ENCODE measurements at regions not wholly inside any gene's neighbourhood (a gene's known extent, or its start where the extent isn't known, plus 50 kb on each side); places are given as distances from the start of the nearest gene placed in this dataset.

DNA sequence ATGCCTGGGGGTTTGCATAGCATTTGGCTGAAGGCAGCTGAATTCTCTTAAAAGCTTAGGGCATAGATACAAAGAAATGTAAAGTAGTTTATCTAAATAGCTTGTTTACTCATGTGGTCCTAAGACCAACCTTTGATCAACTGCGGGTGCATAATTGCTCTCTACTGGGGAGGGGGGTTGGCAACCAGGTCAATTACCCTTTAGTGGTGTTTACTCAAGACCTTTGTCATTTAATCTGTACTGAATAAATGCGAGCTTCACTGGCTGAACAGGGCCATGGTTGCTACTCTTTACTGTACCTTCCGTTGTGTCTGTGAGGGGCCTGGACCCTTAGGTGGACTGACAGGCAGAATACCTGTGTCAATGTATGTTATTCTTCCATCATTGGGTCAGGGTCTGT, 102.7 kb upstream of the FAM9C start:
- Histone ChIP-seq H3K4me1 (ENCODE audit: insufficient read depth, low read length) (no peaks in the 10 kb centered on the region), H3F3A (ENCODE audit: low read length, unreplicated experiment) (no peaks in the 10 kb centered on the region), H3K4me3 (ENCODE audit: low read length) (no peak overlapping the region), H3K9me2 (replicated peaks; ENCODE audit: low read length) (no peaks in the 10 kb centered on the region), H3K27me3 (ENCODE audit: low read length) (no peaks in the 10 kb centered on the region), H3K79me2 (ENCODE audit: low read length) (no peaks in the 10 kb centered on the region), H3K9me3 (ENCODE audit: low read length) (no peaks in the 10 kb centered on the region), H3K36me3 (ENCODE audit: low read depth, low read length) (no peaks in the 10 kb centered on the region), H3K4me2 (ENCODE audit: low read length) (no peak overlapping the region), H3K27ac (ENCODE audit: low read length) (no peak overlapping the region), H2AFZ (ENCODE audit: low read length) (no peak overlapping the region), H3K9ac (ENCODE audit: low read length) (no peak overlapping the region), H4K20me1 (ENCODE audit: low read length) (no peaks in the 10 kb centered on the region)
- ChIA-PET CTCF (no interaction called here), POLR2A (ENCODE audit: unreplicated experiment) (no interaction called here)
- TF ChIP-seq EZH2phosphoT487 (IDR thresholded peaks at IDR 0.05; ENCODE audit: borderline replicate concordance, low read length) (no peak), EZH2 (IDR thresholded peaks at IDR 0.05; ENCODE audit: low read length, unreplicated experiment) (no peak)
- TF ChIP-seq, protein P1, sequence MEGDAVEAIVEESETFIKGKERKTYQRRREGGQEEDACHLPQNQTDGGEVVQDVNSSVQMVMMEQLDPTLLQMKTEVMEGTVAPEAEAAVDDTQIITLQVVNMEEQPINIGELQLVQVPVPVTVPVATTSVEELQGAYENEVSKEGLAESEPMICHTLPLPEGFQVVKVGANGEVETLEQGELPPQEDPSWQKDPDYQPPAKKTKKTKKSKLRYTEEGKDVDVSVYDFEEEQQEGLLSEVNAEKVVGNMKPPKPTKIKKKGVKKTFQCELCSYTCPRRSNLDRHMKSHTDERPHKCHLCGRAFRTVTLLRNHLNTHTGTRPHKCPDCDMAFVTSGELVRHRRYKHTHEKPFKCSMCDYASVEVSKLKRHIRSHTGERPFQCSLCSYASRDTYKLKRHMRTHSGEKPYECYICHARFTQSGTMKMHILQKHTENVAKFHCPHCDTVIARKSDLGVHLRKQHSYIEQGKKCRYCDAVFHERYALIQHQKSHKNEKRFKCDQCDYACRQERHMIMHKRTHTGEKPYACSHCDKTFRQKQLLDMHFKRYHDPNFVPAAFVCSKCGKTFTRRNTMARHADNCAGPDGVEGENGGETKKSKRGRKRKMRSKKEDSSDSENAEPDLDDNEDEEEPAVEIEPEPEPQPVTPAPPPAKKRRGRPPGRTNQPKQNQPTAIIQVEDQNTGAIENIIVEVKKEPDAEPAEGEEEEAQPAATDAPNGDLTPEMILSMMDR (conservative IDR thresholded peaks at IDR 0.05; ENCODE audit: low read depth, low read length): no peak
- ATAC-seq (no peak), DNase-seq (no peak)
- no TSS peak for BruUV-seq (replicated peaks)
- intact Hi-C loops (cut with micrococcal nuclease): no loop called here

DNA sequence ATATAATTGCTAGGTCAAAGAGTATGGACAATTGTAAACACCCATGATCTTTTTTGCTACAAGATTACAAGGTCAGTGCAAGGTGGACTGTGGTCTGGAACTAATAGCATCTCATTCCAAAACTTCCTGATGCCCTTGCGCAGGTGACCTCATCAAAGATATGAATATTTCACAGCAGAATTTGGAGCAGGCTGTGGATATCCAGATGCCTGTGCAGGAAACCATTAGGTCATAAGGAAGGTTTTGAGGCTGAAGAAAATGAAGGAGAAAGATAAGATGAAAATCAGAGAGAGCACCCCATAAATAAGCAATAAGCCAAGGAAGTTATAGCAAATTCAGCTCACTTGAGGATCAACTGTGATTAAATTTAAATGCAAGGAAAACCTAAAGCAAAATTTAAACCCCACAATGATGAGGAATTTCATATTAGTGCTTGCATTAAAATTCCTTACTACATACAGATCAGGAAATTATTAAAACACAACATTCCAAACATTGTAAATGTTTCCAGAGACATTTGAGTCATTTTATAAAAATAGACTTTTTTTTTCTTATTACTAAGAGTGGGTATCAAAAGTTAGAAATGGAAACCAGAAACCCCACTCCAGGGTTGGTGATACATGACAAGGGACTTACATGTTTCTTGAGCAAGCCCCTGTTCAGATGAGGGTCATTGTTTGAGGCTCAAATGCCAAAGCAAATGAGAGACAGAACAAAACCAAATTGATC, 100.7 kb upstream of the FAM9C start:
- Histone ChIP-seq H3K27ac (ENCODE audit: low read length) (no peak overlapping the region), H3K4me1 (ENCODE audit: insufficient read depth, low read length) (no peaks in the 10 kb centered on the region), H3K27me3 (ENCODE audit: low read length) (no peaks in the 10 kb centered on the region), H3K9me3 (ENCODE audit: low read length) (no peaks in the 10 kb centered on the region), H3K79me2 (ENCODE audit: low read length) (no peaks in the 10 kb centered on the region), H3K9ac (ENCODE audit: low read length) (no peak overlapping the region), H3K36me3 (ENCODE audit: low read depth, low read length) (no peaks in the 10 kb centered on the region), H3K9me2 (replicated peaks; ENCODE audit: low read length) (no peaks in the 10 kb centered on the region), H3K4me2 (ENCODE audit: low read length) (no peak overlapping the region), H3K4me3 (ENCODE audit: low read length) (no peak overlapping the region), H4K20me1 (ENCODE audit: low read length) (no peaks in the 10 kb centered on the region), H2AFZ (ENCODE audit: low read length) (no peak overlapping the region), H3F3A (ENCODE audit: low read length, unreplicated experiment) (no peaks in the 10 kb centered on the region)
- CTCF ChIA-PET: no interaction called here
- DNase-seq (no peak), ATAC-seq (no peak)
- TF ChIP-seq EZH2phosphoT487 (IDR thresholded peaks at IDR 0.05; ENCODE audit: borderline replicate concordance, low read length) (no peak), EZH2 (IDR thresholded peaks at IDR 0.05; ENCODE audit: low read length, unreplicated experiment) (no peak)
- TF ChIP-seq, protein P1 (conservative IDR thresholded peaks at IDR 0.05; ENCODE audit: low read depth, low read length): no peak
- intact Hi-C loops (cut with micrococcal nuclease): no loop called here
- no TSS peak for BruUV-seq (replicated peaks)
- POLR2A ChIA-PET (ENCODE audit: unreplicated experiment): no interaction called here

DNA sequence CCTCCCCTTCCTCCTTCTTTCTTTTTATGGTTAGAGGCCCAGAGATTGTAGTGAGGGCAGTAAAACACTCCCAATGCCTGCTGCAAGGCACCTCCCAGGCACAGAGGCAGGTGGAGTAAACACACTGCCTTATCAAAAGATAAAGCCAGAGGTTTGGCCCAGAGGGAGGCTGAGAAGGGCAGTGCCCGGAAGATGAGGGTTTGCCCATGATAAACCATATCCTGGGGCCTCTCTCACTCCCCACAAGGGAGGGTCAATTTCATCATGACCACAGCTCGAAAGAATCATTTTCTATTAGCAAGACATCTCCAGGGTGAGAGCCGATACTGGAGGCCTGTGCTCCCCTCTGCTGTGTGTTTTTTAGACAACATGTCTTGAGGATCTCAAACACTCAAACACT, 98.5 kb upstream of the FAM9C start:
- no peaks in the 10 kb centered on the region for H3K36me3 ChIP-seq (ENCODE audit: low read depth, low read length)
- no TSS peak for BruUV-seq (replicated peaks)
- ATAC-seq (no peak), DNase-seq (no peak)
- no peaks in the 10 kb centered on the region for H3K79me2 ChIP-seq (ENCODE audit: low read length)
- H3K4me1 ChIP-seq (ENCODE audit: insufficient read depth, low read length): no peaks in the 10 kb centered on the region
- no peak overlapping the region for H3K9ac ChIP-seq (ENCODE audit: low read length)
- TF ChIP-seq, protein P1 (conservative IDR thresholded peaks at IDR 0.05; ENCODE audit: low read depth, low read length): no peak
- TF ChIP-seq EZH2 (IDR thresholded peaks at IDR 0.05; ENCODE audit: low read length, unreplicated experiment) (no peak), EZH2phosphoT487 (IDR thresholded peaks at IDR 0.05; ENCODE audit: borderline replicate concordance, low read length) (no peak)
- no peak overlapping the region for H3K4me2 ChIP-seq (ENCODE audit: low read length)
- no peaks in the 10 kb centered on the region for H4K20me1 ChIP-seq (ENCODE audit: low read length)
- no peaks in the 10 kb centered on the region for H3K9me2 ChIP-seq (replicated peaks; ENCODE audit: low read length)
- H3K27ac ChIP-seq (ENCODE audit: low read length): no peak overlapping the region
- no peaks in the 10 kb centered on the region for H3K9me3 ChIP-seq (ENCODE audit: low read length)
- H3K4me3 ChIP-seq (ENCODE audit: low read length): no peak overlapping the region
- no peaks in the 10 kb centered on the region for H3K27me3 ChIP-seq (ENCODE audit: low read length)
- H2AFZ ChIP-seq (ENCODE audit: low read length): 0 out of 2 replicates have a peak overlapping the region, but pooled peaks have one; percentile 34
- intact Hi-C loops (cut with micrococcal nuclease): no loop called here
- H3F3A ChIP-seq (ENCODE audit: low read length, unreplicated experiment): no peaks in the 10 kb centered on the region
- ChIA-PET CTCF (no interaction called here), POLR2A (ENCODE audit: unreplicated experiment) (no interaction called here)

Data from PC-3 (cell line).